OCI-LY7 (cell line): ENCODE measurements at regions not wholly inside any gene's neighbourhood (a gene's known extent, or its start where the extent isn't known, plus 50 kb on each side); places are given as distances from the start of the nearest gene placed in this dataset.

Experiments
- BruUV-seq: library from RNA; stranded (reverse); fragments of 400-500 nt; replicated peaks from 2 replicates; lab custom pipeline; 2021; lab: Mats Ljungman, UMichigan
- CTCF ChIA-PET: fragments of 300-600 bp; sonication (Branson Sonifier 250); formaldehyde crosslinking; loops from one replicate; lab custom pipeline; 2022; ENCODE audit warnings: antibody characterized with exemption; ENCODE audit not compliant: unreplicated experiment; lab: Charles Lee
- POLR2A ChIA-PET: fragments of 300-600 bp; sonication (Branson Sonifier 250); formaldehyde crosslinking; loops from one replicate; lab custom pipeline; 2022; ENCODE audit warnings: antibody characterized with exemption; lab: Charles Lee
- DNase-seq: peaks from one replicate; pipeline ENCODE4 v3.0.0-alpha.2; 2015; ENCODE audit warnings: low spot score
- H2AFZ ChIP-seq: fragments of 200-600 bp; sonication (generic), shearing (Covaris generic); 2 replicates; pipeline ENCODE4 v1.6.1; 2014; ENCODE audit warnings: mild to moderate bottlenecking, antibody characterized with exemption, low read length, moderate library complexity
- H3K27ac ChIP-seq: fragments of 200-600 bp; sonication (generic); 2 replicates; pipeline ENCODE4 v1.5.1; 2014; ENCODE audit warnings: mixed run types, low read depth, mild to moderate bottlenecking, moderate library complexity, low read length, inconsistent platforms; ENCODE audit not compliant: poor library complexity, severe bottlenecking
- H3K36me3 ChIP-seq: fragments of 200-600 bp; sonication (generic); 2 replicates; pipeline ENCODE4 v1.6.1; 2014; ENCODE audit warnings: mild to moderate bottlenecking, antibody characterized with exemption, low read length, moderate library complexity, mixed read lengths; ENCODE audit not compliant: insufficient read depth
- H3K4me1 ChIP-seq: fragments of 200-600 bp; sonication (generic); 2 replicates; pipeline ENCODE4 v1.5.1; 2014; ENCODE audit warnings: mild to moderate bottlenecking, low read length; ENCODE audit not compliant: insufficient read depth, poor library complexity, severe bottlenecking
- H3K4me2 ChIP-seq: fragments of 200-600 bp; sonication (generic); 2 replicates; pipeline ENCODE4 v1.6.1; 2014; ENCODE audit warnings: mild to moderate bottlenecking, low read length
- H3K4me3 ChIP-seq: fragments of 200-600 bp; sonication (generic); 2 replicates; pipeline ENCODE4 v1.5.1; 2014; ENCODE audit warnings: mild to moderate bottlenecking, low read depth, low read length; ENCODE audit not compliant: poor library complexity, severe bottlenecking
- H3K79me2 ChIP-seq: fragments of 200-600 bp; sonication (generic); 2 replicates; pipeline ENCODE4 v1.6.1; 2016; ENCODE audit warnings: low read depth, mild to moderate bottlenecking, low read length, moderate library complexity, mixed read lengths; ENCODE audit not compliant: insufficient read depth
- H3K9me2 ChIP-seq: fragments of 200-600 bp; sonication (generic); 2 replicates; pipeline ENCODE4 v1.6.1; 2016; ENCODE audit warnings: mild to moderate bottlenecking, low read length, mixed read lengths; ENCODE audit not compliant: insufficient read depth
- H3K9me3 ChIP-seq: fragments of 200-600 bp; sonication (generic); 2 replicates; pipeline ENCODE4 v1.6.1; 2014; ENCODE audit warnings: mild to moderate bottlenecking, mixed run types, low read length, mixed read lengths
- H4K20me1 ChIP-seq: fragments of 200-600 bp; sonication (generic); 2 replicates; pipeline ENCODE4 v1.6.1; 2014; ENCODE audit warnings: mild to moderate bottlenecking, antibody characterized with exemption, low read length, moderate library complexity, mixed read lengths; ENCODE audit not compliant: insufficient read depth
- EZH2phosphoT487 ChIP-seq: fragments of 200-600 bp; sonication (generic); IDR thresholded peaks from 2 replicates; pipeline ENCODE4 v1.6.1; 2018; ENCODE audit warnings: low read depth, borderline replicate concordance, mild to moderate bottlenecking, mixed run types, antibody characterized with exemption, low read length, moderate library complexity, mixed read lengths
- intact Hi-C: fragments of 100-400 bp; cut with micrococcal nuclease; formaldehyde crosslinking; loops from one replicate; pipeline ENCODE4 v1.10.0; 2022; ENCODE audit not compliant: unreplicated experiment
- TF ChIP-seq, protein P1 (sequence below): fragments of 200-600 bp; sonication (generic); conservative IDR thresholded peaks from 2 replicates; pipeline ENCODE4 v1.5.1; 2014; ENCODE audit warnings: mild to moderate bottlenecking, antibody characterized with exemption, low read length, moderate library complexity, mixed read lengths

- H2AFZ ChIP-seq = peak overlapping the region; percentile 35; the same call in 1 of the 2 replicates
- ChIA-PET POLR2A (no interaction called here), CTCF (no interaction called here)
- H3K36me3 ChIP-seq = no peaks in the 10 kb centered on the region
- intact Hi-C loops = loop anchor here (5.0 kb wide), 1 partner anchor 452 kb away; no protein-coding TSS in a partner anchor
- no peaks in the 10 kb centered on the region for H3K9me2 ChIP-seq
- no peak overlapping the region for H3K27ac ChIP-seq
- H4K20me1 ChIP-seq = no peaks in the 10 kb centered on the region
- H3K4me1 ChIP-seq = peaks cover 77% of the 10 kb centered on the region
- no peaks in the 10 kb centered on the region for H3K79me2 ChIP-seq
- H3K4me2 ChIP-seq = no peak overlapping the region
- no peak for DNase-seq
- no peaks in the 10 kb centered on the region; the same call in 1 of the 2 replicates for H3K9me3 ChIP-seq
- BruUV-seq = no TSS peak
- H3K4me3 ChIP-seq = no peak overlapping the region
- TF ChIP-seq, protein P1, sequence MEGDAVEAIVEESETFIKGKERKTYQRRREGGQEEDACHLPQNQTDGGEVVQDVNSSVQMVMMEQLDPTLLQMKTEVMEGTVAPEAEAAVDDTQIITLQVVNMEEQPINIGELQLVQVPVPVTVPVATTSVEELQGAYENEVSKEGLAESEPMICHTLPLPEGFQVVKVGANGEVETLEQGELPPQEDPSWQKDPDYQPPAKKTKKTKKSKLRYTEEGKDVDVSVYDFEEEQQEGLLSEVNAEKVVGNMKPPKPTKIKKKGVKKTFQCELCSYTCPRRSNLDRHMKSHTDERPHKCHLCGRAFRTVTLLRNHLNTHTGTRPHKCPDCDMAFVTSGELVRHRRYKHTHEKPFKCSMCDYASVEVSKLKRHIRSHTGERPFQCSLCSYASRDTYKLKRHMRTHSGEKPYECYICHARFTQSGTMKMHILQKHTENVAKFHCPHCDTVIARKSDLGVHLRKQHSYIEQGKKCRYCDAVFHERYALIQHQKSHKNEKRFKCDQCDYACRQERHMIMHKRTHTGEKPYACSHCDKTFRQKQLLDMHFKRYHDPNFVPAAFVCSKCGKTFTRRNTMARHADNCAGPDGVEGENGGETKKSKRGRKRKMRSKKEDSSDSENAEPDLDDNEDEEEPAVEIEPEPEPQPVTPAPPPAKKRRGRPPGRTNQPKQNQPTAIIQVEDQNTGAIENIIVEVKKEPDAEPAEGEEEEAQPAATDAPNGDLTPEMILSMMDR = no peak
- no peak for TF ChIP-seq EZH2phosphoT487
Measured at GRCh38 chr14:39765676-39766075, 333.4 kb upstream of the FBXO33 start.

DNA sequence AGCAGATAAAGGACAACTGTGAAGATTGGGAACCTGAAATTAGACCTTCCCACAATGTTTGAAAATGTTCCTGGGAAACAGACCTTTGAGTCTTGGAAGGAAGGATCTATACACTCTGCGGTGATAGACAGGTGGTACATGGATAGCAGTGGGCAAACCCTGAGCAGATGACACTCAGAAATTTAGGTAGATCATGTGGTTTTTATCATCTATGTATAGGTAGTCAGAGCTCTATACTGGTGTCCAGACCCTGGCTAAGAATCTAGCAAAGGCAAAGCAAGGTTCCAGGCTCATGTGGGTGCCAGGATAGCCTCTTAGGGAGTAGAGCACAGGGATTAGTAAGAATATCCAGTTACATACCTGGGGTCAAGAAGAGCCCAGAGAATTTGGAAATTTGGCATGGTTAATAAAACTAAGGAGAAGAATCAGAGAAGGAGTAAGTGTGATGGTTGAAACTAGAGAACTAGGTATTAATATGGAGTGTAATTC lies 331.2 kb upstream of the FBXO33 start:
- no peak for DNase-seq
- H3K4me2 ChIP-seq = peak overlapping the region; percentile 65
- intact Hi-C loops = no loop called here
- peak overlapping the region; percentile 38 for H3K4me3 ChIP-seq
- ChIA-PET POLR2A (interaction anchor here (1.8 kb wide), 1 partner anchor 12 kb away, joined by 8 read pairs; no protein-coding TSS in a partner anchor), CTCF (no interaction called here)
- no peak for TF ChIP-seq EZH2phosphoT487
- TF ChIP-seq, protein P1 = no peak
- no TSS peak for BruUV-seq
- no peaks in the 10 kb centered on the region for H3K36me3 ChIP-seq
- no peaks in the 10 kb centered on the region for H4K20me1 ChIP-seq
- H3K79me2 ChIP-seq = no peaks in the 10 kb centered on the region
- no peaks in the 10 kb centered on the region; the same call in 1 of the 2 replicates for H3K9me3 ChIP-seq
- H3K9me2 ChIP-seq = no peaks in the 10 kb centered on the region
- H3K4me1 ChIP-seq = peaks cover 82% of the 10 kb centered on the region
- H2AFZ ChIP-seq = peak overlapping the region; percentile 89
- peak overlapping the region; percentile 84 for H3K27ac ChIP-seq
